ENCODE measurements at regions not wholly inside any gene's neighbourhood (a gene's known extent, or its start where the extent isn't known, plus 50 kb on each side); places are given as distances from the start of the nearest gene placed in this dataset.

DNA sequence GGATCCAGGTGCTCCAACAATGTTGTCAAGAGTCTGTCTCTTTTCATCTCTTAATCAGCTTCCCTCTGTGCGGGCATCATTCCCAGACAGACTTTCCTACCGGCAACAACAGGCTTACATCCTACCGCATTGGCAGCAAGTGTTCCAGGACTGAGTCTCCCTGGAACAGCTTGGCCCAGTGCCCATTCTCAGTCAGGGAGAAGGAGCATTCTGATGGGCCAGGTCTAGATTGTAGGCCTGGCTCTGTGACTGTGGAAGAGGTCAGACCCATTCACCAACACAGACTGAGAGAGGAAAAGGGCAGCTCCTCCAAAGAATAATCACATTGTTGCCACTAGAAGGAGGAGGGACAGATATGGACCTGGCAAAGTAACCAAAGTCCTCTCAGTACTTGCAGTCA, 68.1 kb upstream of the TMEM132E start:
- H3K4me3 ChIP-seq (ENCODE audit: low read depth, low read length) = no peak overlapping the region
- no peak for DNase-seq (ENCODE audit: low read depth)
- TF ChIP-seq, protein P1, sequence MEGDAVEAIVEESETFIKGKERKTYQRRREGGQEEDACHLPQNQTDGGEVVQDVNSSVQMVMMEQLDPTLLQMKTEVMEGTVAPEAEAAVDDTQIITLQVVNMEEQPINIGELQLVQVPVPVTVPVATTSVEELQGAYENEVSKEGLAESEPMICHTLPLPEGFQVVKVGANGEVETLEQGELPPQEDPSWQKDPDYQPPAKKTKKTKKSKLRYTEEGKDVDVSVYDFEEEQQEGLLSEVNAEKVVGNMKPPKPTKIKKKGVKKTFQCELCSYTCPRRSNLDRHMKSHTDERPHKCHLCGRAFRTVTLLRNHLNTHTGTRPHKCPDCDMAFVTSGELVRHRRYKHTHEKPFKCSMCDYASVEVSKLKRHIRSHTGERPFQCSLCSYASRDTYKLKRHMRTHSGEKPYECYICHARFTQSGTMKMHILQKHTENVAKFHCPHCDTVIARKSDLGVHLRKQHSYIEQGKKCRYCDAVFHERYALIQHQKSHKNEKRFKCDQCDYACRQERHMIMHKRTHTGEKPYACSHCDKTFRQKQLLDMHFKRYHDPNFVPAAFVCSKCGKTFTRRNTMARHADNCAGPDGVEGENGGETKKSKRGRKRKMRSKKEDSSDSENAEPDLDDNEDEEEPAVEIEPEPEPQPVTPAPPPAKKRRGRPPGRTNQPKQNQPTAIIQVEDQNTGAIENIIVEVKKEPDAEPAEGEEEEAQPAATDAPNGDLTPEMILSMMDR (conservative IDR thresholded peaks at IDR 0.05; ENCODE audit: low read depth, low read length) = no peak

DNA sequence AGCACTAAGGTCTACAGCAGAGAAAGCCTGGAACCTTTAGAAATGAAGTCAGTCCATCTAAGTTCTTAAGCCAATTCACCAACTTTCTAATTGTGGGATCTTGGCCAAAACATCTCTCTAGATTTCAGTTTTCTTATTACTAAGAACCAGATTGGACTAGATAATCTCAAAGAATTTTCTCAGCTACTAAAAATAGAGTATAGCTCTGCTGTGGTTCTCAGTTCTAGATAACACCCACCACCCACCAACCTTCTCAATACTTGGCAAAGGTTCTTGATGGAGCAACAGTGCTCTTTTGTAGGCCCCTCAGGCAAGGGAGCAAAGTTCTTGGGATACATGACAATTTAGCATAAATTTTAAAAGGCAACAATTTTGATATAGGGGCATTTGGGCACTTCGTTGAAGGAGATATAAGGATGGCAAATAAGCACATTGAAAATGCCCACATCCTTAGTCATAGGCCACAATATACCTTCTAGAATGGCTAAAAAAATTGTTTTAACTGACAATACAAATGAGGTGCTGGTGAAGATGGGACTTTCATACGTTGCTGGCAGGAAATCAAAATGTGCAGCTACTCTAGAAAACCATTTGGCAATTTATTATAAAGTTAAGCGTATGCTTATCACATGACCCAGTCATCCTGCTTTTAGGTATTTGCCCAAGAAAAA, 74.4 kb upstream of the TMEM132E start:
- H3K4me3 ChIP-seq (ENCODE audit: low read depth, low read length) = no peak overlapping the region
- TF ChIP-seq, protein P1 (conservative IDR thresholded peaks at IDR 0.05; ENCODE audit: low read depth, low read length) = no peak
- no peak for DNase-seq (ENCODE audit: low read depth)

DNA sequence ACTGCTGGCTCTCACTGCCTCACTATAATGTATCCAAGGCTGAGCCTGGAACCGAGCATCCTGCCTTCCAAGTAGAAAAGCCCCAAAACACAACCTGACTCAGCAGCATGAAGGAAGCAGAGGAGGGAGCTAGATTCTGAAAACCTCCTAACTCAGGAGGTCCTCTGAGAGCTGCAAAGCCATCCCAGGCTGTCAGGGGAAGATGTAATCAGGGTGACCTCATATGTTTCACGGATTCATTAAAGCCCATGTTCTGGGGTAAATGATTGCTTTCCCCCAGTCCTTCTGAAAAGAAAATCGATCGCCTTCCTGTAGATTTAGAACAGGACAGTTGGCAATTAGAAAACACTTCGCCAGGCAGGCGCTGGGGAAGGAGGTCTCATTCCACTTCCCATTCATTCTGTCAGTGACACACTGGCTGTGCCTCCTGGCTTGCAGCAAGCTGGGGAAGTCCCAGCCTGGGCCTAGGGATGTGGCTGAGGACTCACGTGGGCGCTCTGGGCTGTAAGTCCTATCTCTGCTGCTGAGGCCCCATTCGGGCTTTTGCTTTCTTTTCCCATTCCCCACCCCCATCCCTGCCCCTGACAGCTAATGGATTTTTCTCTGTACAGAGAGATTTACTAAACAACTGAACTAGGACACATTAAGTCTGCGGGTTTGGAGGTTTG, 75.7 kb upstream of the TMEM132E start:
- TF ChIP-seq, protein P1 (conservative IDR thresholded peaks at IDR 0.05; ENCODE audit: low read depth, low read length) = no peak

DNA sequence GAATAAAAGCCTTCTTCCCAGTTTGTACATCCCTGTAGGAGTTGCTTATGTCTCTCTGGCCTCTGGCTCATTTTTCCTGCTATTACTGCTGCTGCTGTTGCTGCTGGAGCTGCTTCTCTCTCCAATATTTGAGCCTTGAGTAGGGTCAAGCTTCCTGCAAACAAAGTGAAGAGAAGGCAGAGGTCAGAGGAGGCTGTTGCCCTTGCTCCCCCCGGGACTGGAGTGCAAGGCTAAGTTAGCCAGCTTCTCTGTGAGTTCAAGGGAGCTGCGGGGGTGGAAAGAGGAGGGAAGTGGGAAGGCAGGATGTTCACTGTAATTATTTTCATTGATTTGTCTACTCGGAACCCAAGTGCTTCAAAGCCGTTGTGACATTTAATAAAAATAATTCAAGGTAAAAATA, 77.0 kb upstream of the TMEM132E start:
- TF ChIP-seq, protein P1 (conservative IDR thresholded peaks at IDR 0.05; ENCODE audit: low read depth, low read length) = no peak
- no peak for DNase-seq (ENCODE audit: low read depth)
- H3K4me3 ChIP-seq (ENCODE audit: low read depth, low read length) = no peak overlapping the region

More for the DNA sequence above, 75.7 kb upstream of the TMEM132E start:
- no peak for DNase-seq (ENCODE audit: low read depth)
- no peak overlapping the region for H3K4me3 ChIP-seq (ENCODE audit: low read depth, low read length)

DNA sequence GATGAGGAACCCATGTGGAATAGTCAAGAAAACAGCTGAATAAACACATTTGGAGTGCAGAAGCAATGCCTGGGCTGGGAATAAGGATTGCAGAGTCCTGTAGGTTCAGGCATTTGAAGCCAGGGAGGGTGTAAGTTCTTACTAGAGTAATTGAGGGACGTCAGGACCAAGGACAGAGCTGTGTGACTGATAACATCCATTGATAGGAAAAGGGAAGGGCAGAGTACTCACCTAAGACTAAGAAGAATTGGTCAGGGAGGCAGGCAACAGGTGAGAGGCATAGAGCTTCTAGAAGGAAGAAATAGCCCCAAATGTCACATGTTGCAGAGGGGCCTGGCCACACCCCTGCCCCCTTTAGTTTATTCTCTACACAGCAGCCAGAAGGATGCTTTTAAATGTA, 79.8 kb upstream of the TMEM132E start:
- peak; percentile 28 for DNase-seq (ENCODE audit: low read depth)
- TF ChIP-seq, protein P1 (conservative IDR thresholded peaks at IDR 0.05; ENCODE audit: low read depth, low read length) = no peak
- H3K4me3 ChIP-seq (ENCODE audit: low read depth, low read length) = no peak overlapping the region

DNA sequence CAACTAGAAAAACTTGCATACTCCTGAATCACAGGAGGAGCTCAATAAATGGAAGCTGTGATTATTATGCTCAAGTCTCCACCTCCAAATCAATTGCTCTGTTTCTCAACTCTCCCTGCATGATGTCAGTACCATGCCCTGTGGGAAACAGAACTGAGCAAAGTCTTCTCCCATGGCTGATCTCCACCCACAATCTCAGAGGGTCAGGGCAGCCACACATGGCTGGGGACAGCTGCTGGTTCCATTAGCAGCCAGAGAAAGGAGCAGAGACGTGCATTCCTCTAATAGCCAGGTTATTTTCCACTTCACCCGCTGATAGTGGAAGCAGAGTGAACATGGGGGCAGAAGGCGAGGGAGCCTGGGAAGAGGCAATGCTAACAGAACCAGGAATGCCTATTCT, 85.5 kb upstream of the TMEM132E start:
- DNase-seq (ENCODE audit: low read depth) = no peak
- TF ChIP-seq, protein P1 (conservative IDR thresholded peaks at IDR 0.05; ENCODE audit: low read depth, low read length) = no peak
- H3K4me3 ChIP-seq (ENCODE audit: low read depth, low read length) = no peak overlapping the region

DNA sequence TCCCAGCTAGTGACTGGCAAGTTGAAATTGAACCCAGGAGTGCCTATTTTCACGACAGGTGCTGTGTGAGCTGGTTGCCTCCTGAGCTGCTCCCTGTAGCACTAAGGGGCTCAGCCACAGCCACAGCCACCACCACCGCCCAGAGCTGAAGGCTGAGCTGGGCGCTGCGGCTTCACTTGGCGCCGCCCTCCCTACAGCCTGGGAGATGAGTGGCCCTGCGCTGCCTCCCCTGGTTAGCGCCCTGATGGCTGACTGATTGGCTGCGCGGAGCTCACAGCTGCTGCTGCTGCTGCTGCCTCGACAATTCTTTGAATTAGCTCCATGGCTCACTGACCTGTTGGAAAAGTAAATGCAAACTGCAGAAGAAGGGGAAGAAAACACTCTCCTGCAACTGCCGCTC, 91.8 kb upstream of the TMEM132E start:
- H3K4me3 ChIP-seq (ENCODE audit: low read depth, low read length) = no peak overlapping the region
- no peak for DNase-seq (ENCODE audit: low read depth)
- TF ChIP-seq, protein P1 (conservative IDR thresholded peaks at IDR 0.05; ENCODE audit: low read depth, low read length) = no peak
